ENCODE measurements at regions not wholly inside any gene's neighbourhood (a gene's known extent, or its start where the extent isn't known, plus 50 kb on each side); places are given as distances from the start of the nearest gene placed in this dataset.

DNA sequence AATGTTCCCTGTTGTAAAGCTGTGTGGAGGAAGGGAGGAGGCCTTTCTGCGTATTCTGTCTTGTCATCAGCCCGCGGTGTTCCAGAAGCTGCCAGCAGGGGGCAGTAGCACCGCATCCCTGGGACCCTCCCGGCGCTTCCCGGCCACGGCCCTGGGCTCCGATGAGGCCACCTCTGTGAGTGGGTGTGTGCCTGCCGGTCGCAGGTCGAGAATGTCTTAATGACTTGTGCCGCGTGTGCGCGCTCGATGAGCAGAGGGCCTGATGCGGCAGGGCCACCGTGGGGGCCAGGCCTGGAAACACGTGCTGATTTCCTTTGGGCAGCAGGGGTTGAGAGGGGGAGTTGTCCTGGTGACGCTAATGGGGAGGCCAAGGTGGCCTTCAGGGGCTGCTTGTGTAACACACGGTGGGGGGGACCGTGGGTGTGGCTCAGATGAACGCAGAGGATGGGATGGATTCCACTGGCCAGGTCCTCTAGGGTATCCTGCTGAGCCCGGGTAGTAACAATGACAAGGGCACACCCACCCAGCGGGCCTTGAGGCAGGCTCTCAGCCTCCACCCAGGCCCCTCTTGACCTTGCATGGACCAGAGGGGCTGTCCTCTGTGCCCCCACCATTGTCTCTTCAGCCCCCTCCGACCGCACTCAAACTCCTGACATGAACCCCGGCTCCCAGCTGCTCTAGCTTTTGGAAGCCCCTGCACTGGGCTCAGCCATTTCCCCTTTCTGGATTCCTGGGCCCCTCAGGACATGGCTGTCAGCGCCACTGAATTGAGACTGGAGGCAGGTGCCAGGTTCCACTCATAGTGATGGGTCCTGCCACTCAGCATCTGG is 135.9 kb upstream of the PODXL start (continued):
- TF ChIP-seq, protein P1, sequence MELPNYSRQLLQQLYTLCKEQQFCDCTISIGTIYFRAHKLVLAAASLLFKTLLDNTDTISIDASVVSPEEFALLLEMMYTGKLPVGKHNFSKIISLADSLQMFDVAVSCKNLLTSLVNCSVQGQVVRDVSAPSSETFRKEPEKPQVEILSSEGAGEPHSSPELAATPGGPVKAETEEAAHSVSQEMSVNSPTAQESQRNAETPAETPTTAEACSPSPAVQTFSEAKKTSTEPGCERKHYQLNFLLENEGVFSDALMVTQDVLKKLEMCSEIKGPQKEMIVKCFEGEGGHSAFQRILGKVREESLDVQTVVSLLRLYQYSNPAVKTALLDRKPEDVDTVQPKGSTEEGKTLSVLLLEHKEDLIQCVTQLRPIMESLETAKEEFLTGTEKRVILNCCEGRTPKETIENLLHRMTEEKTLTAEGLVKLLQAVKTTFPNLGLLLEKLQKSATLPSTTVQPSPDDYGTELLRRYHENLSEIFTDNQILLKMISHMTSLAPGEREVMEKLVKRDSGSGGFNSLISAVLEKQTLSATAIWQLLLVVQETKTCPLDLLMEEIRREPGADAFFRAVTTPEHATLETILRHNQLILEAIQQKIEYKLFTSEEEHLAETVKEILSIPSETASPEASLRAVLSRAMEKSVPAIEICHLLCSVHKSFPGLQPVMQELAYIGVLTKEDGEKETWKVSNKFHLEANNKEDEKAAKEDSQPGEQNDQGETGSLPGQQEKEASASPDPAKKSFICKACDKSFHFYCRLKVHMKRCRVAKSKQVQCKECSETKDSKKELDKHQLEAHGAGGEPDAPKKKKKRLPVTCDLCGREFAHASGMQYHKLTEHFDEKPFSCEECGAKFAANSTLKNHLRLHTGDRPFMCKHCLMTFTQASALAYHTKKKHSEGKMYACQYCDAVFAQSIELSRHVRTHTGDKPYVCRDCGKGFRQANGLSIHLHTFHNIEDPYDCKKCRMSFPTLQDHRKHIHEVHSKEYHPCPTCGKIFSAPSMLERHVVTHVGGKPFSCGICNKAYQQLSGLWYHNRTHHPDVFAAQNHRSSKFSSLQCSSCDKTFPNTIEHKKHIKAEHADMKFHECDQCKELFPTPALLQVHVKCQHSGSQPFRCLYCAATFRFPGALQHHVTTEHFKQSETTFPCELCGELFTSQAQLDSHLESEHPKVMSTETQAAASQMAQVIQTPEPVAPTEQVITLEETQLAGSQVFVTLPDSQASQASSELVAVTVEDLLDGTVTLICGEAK (IDR thresholded peaks at IDR 0.05) = no peak
- TF ChIP-seq, protein P1 (CRISPR knock-in tag; IDR thresholded peaks at IDR 0.05) = 0 out of 2 replicates have a peak, but pooled peaks have one; percentile 15
- TF ChIP-seq ZKSCAN1 (IDR thresholded peaks at IDR 0.05; ENCODE audit: low read depth, low read length) (0 out of 2 replicates have a peak, but pooled peaks have one; percentile 17), ZFPM2 (CRISPR knock-in tag; IDR thresholded peaks at IDR 0.05) (no peak), ETV5 (CRISPR knock-in tag; IDR thresholded peaks at IDR 0.05; ENCODE audit: low read depth) (no peak), NEUROD1 (IDR thresholded peaks at IDR 0.05; ENCODE audit: borderline replicate concordance, low read depth, low read length, partially characterized antibody) (no peak), GTF2F1 (IDR thresholded peaks at IDR 0.05; ENCODE audit: low read depth, low read length) (no peak), ZNF780A (CRISPR knock-in tag; IDR thresholded peaks at IDR 0.05) (no peak), ZNF143 (CRISPR knock-in tag; IDR thresholded peaks at IDR 0.05) (peak; percentile 55), NR3C1 (CRISPR knock-in tag; IDR thresholded peaks at IDR 0.05) (peak; percentile 37; the same call in 1 of the 2 replicates)
- TF ChIP-seq, protein P2, sequence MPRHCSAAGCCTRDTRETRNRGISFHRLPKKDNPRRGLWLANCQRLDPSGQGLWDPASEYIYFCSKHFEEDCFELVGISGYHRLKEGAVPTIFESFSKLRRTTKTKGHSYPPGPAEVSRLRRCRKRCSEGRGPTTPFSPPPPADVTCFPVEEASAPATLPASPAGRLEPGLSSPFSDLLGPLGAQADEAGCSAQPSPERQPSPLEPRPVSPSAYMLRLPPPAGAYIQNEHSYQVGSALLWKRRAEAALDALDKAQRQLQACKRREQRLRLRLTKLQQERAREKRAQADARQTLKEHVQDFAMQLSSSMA (CRISPR knock-in tag; IDR thresholded peaks at IDR 0.05) = no peak
- TF ChIP-seq, protein P3, sequence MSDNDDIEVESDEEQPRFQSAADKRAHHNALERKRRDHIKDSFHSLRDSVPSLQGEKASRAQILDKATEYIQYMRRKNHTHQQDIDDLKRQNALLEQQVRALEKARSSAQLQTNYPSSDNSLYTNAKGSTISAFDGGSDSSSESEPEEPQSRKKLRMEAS (CRISPR knock-in tag; IDR thresholded peaks at IDR 0.05) = peak; percentile 68
- TF ChIP-seq, protein P4, sequence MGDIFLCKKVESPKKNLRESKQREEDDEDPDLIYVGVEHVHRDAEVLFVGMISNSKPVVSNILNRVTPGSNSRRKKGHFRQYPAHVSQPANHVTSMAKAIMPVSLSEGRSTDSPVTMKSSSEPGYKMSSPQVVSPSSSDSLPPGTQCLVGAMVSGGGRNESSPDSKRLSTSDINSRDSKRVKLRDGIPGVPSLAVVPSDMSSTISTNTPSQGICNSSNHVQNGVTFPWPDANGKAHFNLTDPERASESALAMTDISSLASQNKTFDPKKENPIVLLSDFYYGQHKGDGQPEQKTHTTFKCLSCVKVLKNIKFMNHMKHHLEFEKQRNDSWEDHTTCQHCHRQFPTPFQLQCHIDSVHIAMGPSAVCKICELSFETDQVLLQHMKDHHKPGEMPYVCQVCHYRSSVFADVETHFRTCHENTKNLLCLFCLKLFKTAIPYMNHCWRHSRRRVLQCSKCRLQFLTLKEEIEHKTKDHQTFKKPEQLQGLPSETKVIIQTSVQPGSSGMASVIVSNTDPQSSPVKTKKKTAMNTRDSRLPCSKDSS (IDR thresholded peaks at IDR 0.05; ENCODE audit: low read depth, partially characterized antibody) = no peak
- TF ChIP-seq, protein P5, sequence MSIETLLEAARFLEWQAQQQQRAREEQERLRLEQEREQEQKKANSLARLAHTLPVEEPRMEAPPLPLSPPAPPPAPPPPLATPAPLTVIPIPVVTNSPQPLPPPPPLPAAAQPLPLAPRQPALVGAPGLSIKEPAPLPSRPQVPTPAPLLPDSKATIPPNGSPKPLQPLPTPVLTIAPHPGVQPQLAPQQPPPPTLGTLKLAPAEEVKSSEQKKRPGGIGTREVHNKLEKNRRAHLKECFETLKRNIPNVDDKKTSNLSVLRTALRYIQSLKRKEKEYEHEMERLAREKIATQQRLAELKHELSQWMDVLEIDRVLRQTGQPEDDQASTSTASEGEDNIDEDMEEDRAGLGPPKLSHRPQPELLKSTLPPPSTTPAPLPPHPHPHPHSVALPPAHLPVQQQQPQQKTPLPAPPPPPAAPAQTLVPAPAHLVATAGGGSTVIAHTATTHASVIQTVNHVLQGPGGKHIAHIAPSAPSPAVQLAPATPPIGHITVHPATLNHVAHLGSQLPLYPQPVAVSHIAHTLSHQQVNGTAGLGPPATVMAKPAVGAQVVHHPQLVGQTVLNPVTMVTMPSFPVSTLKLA (conservative IDR thresholded peaks at IDR 0.05) = no peak
